Fibroblast of mammary gland (primary cell): ENCODE measurements at regions not wholly inside any gene's neighbourhood (a gene's known extent, or its start where the extent isn't known, plus 50 kb on each side); places are given as distances from the start of the nearest gene placed in this dataset.
A peak's percentile ranks its signal among the peaks of the same experiment; 100 is the strongest.

Experiments
- DNase-seq: peaks from one replicate; pipeline ENCODE4 v3.0.0-alpha.2; 2010; ENCODE audit warnings: low read depth
- H3K4me3 ChIP-seq: 2 replicates; pipeline ENCODE4 v1.5.1; 2011; ENCODE audit warnings: low read depth, mild to moderate bottlenecking, low read length, moderate library complexity; ENCODE audit not compliant: control insufficient read depth
- CTCF ChIP-seq: conservative IDR thresholded peaks from 2 replicates; pipeline ENCODE4 v1.5.1; 2011; ENCODE audit warnings: low read depth, low read length, inconsistent platforms; ENCODE audit not compliant: control insufficient read depth, insufficient read depth

DNA sequence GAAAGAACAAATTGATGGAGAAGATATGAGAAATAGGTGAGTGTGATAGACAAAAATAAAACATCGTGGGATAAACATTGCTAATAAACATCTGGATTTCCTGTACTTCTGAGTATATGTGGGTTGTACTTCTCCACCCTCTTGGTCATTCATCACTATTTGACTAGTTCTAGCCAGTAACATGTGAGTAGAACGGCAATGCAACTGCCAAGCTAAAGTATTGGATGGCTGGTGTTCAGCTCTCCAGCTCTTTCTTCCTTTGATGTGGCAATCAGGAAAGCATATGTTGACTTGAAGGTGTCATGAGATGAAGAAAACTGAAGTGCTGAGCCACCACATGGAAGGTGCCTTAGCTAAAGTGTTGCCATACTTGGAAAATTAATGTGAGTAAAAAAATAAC is 144.9 kb downstream of the SCG2 start:
- DNase-seq, result peak; percentile 74
- TF ChIP-seq CTCF, result no peak

DNA sequence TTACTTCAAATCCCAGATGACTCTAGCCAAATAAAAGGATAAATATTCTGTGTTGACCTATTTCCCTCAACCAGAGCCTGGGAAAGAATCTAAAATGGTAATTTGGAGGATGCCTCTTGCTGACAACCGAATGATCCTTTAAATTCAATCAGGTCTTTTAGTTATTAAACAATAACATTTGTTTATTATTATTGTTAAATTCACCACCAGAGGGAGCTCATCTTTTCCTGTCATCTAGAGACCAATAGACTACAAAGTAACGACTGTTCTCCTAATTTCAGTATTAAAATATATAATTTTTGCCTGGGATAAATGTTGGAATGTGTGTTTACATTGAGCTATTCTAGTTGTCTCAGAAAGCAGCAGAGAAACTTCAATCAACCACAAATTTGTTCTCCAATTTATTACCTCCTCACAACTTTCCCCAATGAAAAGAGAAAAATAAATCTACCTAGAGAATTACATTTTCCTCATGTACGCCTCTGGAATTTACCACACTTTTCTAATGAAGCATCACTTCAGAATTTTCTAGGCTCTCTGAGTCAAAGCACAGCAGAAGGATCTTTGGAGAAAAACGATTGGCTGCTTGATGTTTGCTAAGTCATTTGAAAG is 142.7 kb downstream of the SCG2 start:
- DNase-seq, result peak; percentile 65
- no peak overlapping the region for H3K4me3 ChIP-seq
- TF ChIP-seq CTCF, result peak; percentile 43

More for the DNA sequence above, 144.9 kb downstream of the SCG2 start:
- no peak overlapping the region for H3K4me3 ChIP-seq

- no peak overlapping the region for H3K4me3 ChIP-seq
- no peak for TF ChIP-seq CTCF
- no peak for DNase-seq
These were observed 142.0 kb downstream of the SCG2 start for GRCh38 chr2:223460209-223460608.

- H3K4me3 ChIP-seq, result no peak overlapping the region
- TF ChIP-seq CTCF, result no peak
- DNase-seq, result peak; percentile 89
These were observed 141.4 kb downstream of the SCG2 start for GRCh38 chr2:223460774-223461211.

- TF ChIP-seq CTCF, result no peak
- no peak overlapping the region for H3K4me3 ChIP-seq
- peak; percentile 84 for DNase-seq
These were observed 138.1 kb downstream of the SCG2 start for GRCh38 chr2:223464071-223464470.

- no peak for TF ChIP-seq CTCF
- H3K4me3 ChIP-seq, result no peak overlapping the region
- peak; percentile 100 for DNase-seq
These were observed 136.4 kb downstream of the SCG2 start for GRCh38 chr2:223465793-223466192.

- TF ChIP-seq CTCF, result no peak
- H3K4me3 ChIP-seq, result no peak overlapping the region
- no peak for DNase-seq
These were observed 135.0 kb downstream of the SCG2 start for GRCh38 chr2:223467196-223467595.
